BE2C (cell line): ENCODE measurements at regions not wholly inside any gene's neighbourhood (a gene's known extent, or its start where the extent isn't known, plus 50 kb on each side); places are given as distances from the start of the nearest gene placed in this dataset.

Source experiments
- DNase-seq: peaks from one replicate; pipeline ENCODE4 v3.0.0-alpha.2; 2020
- H3K27me3 ChIP-seq: fragments of 250-450 bp; sonication (Bioruptor Pico); 2 replicates; pipeline ENCODE4 v1.5.1; 2020; ENCODE audit warnings: mild to moderate bottlenecking
- H3K36me3 ChIP-seq: fragments of 250-450 bp; sonication (Bioruptor Pico); 2 replicates; pipeline ENCODE4 v1.5.1; 2020; ENCODE audit warnings: mild to moderate bottlenecking
- H3K4me1 ChIP-seq: fragments of 250-450 bp; sonication (Bioruptor Pico); 2 replicates; pipeline ENCODE4 v1.5.1; 2020
- H3K4me3 ChIP-seq: 2 replicates; pipeline ENCODE4 v1.5.1; 2011; ENCODE audit warnings: low read depth, low read length
- H3K9me3 ChIP-seq: fragments of 250-450 bp; sonication (Bioruptor Pico); 2 replicates; pipeline ENCODE4 v1.5.1; 2020
- CTCF ChIP-seq: IDR thresholded peaks from 2 replicates; pipeline ENCODE4 v1.5.1; 2012; ENCODE audit warnings: mild to moderate bottlenecking, low read depth, low read length

GRCh38 chr16:66130296-66130905, 236.1 kb upstream of the CDH5 start:
- Histone ChIP-seq H3K27me3 (peaks cover 12% of the 10 kb centered on the region), H3K4me3 (no peak overlapping the region), H3K9me3 (no peaks in the 10 kb centered on the region), H3K36me3 (no peaks in the 10 kb centered on the region), H3K4me1 (peaks cover 3% of the 10 kb centered on the region)
- no peak for DNase-seq
- no peak for TF ChIP-seq CTCF

- no peak for DNase-seq
- Histone ChIP-seq H3K36me3 (no peaks in the 10 kb centered on the region), H3K4me3 (no peak overlapping the region), H3K4me1 (no peaks in the 10 kb centered on the region; the same call in none of the 2 replicates), H3K9me3 (no peaks in the 10 kb centered on the region), H3K27me3 (peaks cover 12% of the 10 kb centered on the region)
- no peak for TF ChIP-seq CTCF
Observed at GRCh38 chr16:66129196-66129595, 237.3 kb upstream of the CDH5 start.

GRCh38 chr16:66128371-66128770, 238.1 kb upstream of the CDH5 start:
- no peak for DNase-seq
- Histone ChIP-seq H3K4me1 (no peaks in the 10 kb centered on the region; the same call in none of the 2 replicates), H3K4me3 (no peak overlapping the region), H3K36me3 (no peaks in the 10 kb centered on the region), H3K9me3 (no peaks in the 10 kb centered on the region), H3K27me3 (peaks cover 12% of the 10 kb centered on the region)
- TF ChIP-seq CTCF: no peak

GRCh38 chr16:66127459-66128370, 238.8 kb upstream of the CDH5 start:
- peaks cover 12% of the 10 kb centered on the region for H3K27me3 ChIP-seq
- DNase-seq: peak; percentile 78
- peak overlapping the region; percentile 50 for H3K4me3 ChIP-seq

GRCh38 chr16:66121466-66121865, 245.0 kb upstream of the CDH5 start:
- DNase-seq: no peak
- H3K36me3 ChIP-seq: no peaks in the 10 kb centered on the region
- H3K4me1 ChIP-seq: no peaks in the 10 kb centered on the region
- no peak for TF ChIP-seq CTCF
- no peaks in the 10 kb centered on the region for H3K9me3 ChIP-seq
- no peaks in the 10 kb centered on the region for H3K27me3 ChIP-seq
- no peak overlapping the region for H3K4me3 ChIP-seq

More at GRCh38 chr16:66127459-66128370, 238.8 kb upstream of the CDH5 start:
- Histone ChIP-seq H3K4me1 (no peaks in the 10 kb centered on the region; the same call in none of the 2 replicates), H3K9me3 (no peaks in the 10 kb centered on the region), H3K36me3 (no peaks in the 10 kb centered on the region)
- TF ChIP-seq CTCF: peak; percentile 60

- no peak for DNase-seq
- Histone ChIP-seq H3K4me1 (no peaks in the 10 kb centered on the region), H3K27me3 (no peaks in the 10 kb centered on the region), H3K9me3 (no peaks in the 10 kb centered on the region), H3K4me3 (no peak overlapping the region), H3K36me3 (no peaks in the 10 kb centered on the region)
- no peak for TF ChIP-seq CTCF
Observed at GRCh38 chr16:66120656-66121055, 245.8 kb upstream of the CDH5 start.
